ENCODE measurements at regions not wholly inside any gene's neighbourhood (a gene's known extent, or its start where the extent isn't known, plus 50 kb on each side); places are given as distances from the start of the nearest gene placed in this dataset.

DNA sequence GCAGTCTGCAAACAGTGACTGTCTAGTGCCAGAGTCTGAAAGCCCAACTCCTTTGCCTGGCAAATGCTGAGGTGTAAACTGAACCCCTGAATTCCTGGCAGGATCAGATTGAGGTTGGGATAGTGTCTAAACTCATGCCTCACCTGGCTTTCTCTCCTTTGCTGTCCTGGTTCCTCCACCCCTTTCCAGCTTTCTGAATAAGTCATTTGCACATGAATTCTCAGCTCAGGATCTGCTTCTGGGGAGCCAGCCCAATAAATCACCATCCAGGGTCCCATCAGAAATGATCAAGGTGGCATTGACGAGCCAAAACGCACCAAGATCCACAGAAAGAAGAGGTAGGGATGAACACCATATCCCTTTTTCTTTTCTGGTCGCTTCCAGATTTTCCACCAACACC, 301.6 kb downstream of the LRFN2 start:
- H3K4me3 ChIP-seq, result no peak overlapping the region
- H3K4me1 ChIP-seq, result no peaks in the 10 kb centered on the region
- DNase-seq, result no peak
- H3K9me3 ChIP-seq, result no peaks in the 10 kb centered on the region
- H3K27me3 ChIP-seq, result peaks cover 0 to 9% (median 0%) of the 10 kb centered on the region in 3 donors
- 57 to 73% methylated on average over 3 of the region's 3 CpGs for WGBS, 2 donors
- TF ChIP-seq EP300 (IDR thresholded peaks at IDR 0.05) (no peak), POLR2AphosphoS5 (IDR thresholded peaks at IDR 0.05) (no peak)
- H3K36me3 ChIP-seq, result no peaks in the 10 kb centered on the region
- intact Hi-C loops (cut with DNase I), result no loop called here
- H3K27ac ChIP-seq, result no peak overlapping the region

DNA sequence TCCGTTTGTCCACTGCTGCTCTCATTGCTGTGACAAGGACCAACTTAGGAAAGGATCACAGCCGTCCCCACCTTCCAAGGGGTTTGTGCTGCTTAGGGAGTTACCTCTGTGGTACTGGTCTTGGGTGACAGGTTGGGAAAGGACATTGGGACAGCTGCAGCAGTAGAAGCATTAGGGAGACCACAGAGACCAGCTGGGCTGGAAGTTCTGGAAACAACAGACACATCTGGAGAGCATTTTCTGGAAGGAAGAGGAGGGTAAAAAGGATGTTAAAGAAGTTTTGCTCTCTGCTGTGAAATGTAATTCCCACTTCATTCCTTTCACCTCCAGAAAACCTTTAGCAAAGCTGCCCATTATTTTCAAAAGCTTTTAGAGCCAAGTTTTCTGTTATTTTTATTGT, 304.2 kb downstream of the LRFN2 start:
- no peaks in the 10 kb centered on the region for H3K36me3 ChIP-seq
- no peak for DNase-seq
- no peaks in the 10 kb centered on the region for H3K4me1 ChIP-seq
- TF ChIP-seq, protein P1, sequence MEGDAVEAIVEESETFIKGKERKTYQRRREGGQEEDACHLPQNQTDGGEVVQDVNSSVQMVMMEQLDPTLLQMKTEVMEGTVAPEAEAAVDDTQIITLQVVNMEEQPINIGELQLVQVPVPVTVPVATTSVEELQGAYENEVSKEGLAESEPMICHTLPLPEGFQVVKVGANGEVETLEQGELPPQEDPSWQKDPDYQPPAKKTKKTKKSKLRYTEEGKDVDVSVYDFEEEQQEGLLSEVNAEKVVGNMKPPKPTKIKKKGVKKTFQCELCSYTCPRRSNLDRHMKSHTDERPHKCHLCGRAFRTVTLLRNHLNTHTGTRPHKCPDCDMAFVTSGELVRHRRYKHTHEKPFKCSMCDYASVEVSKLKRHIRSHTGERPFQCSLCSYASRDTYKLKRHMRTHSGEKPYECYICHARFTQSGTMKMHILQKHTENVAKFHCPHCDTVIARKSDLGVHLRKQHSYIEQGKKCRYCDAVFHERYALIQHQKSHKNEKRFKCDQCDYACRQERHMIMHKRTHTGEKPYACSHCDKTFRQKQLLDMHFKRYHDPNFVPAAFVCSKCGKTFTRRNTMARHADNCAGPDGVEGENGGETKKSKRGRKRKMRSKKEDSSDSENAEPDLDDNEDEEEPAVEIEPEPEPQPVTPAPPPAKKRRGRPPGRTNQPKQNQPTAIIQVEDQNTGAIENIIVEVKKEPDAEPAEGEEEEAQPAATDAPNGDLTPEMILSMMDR (IDR thresholded peaks at IDR 0.05), result no peak
- no peak for TF ChIP-seq POLR2AphosphoS5 (IDR thresholded peaks at IDR 0.05)
- no peak for TF ChIP-seq EP300 (IDR thresholded peaks at IDR 0.05)
- no peak for TF ChIP-seq POLR2A (IDR thresholded peaks at IDR 0.05)
- peaks cover 0 to 9% (median 0%) of the 10 kb centered on the region in 3 donors for H3K27me3 ChIP-seq
- 85 to 86% methylated on average over 2 of the region's 2 CpGs for WGBS, 2 donors
- no peaks in the 10 kb centered on the region for H3K9me3 ChIP-seq
- H3K4me3 ChIP-seq, result no peak overlapping the region
- no peak overlapping the region for H3K27ac ChIP-seq
- intact Hi-C loops (cut with DNase I), result no loop called here

DNA sequence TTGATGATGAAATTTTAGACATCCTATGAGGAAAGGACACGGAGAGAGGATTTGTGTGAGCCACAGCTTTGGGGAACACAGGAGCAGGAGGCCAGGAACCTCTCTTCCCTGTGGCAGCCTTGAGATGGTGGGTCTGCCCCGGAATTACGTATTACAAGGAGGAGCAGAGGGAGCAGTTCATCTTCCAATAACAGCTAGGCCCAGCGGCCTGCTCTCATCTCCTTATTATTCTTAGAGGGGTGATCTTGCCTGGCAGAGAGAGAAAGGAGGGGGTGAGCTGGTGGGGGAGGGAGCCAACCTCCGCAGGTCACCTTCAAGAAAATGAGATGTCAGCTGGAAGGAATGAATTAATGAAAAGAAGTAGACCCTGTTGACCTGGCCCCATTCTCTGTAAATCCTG, 305.8 kb downstream of the LRFN2 start:
- H3K4me1 ChIP-seq, result no peaks in the 10 kb centered on the region
- no peak for DNase-seq
- intact Hi-C loops (cut with DNase I), result no loop called here
- no peaks in the 10 kb centered on the region for H3K36me3 ChIP-seq
- no peak overlapping the region for H3K27ac ChIP-seq
- no peak overlapping the region for H3K4me3 ChIP-seq
- H3K27me3 ChIP-seq, result peaks cover 0 to 6% (median 0%) of the 10 kb centered on the region in 3 donors
- no peaks in the 10 kb centered on the region for H3K9me3 ChIP-seq
- 87 to 88% methylated on average over 5 of the region's 5 CpGs for WGBS, 2 donors
- TF ChIP-seq POLR2A (IDR thresholded peaks at IDR 0.05), result no peak
- no peak for TF ChIP-seq POLR2AphosphoS5 (IDR thresholded peaks at IDR 0.05)
- TF ChIP-seq, protein P1 (IDR thresholded peaks at IDR 0.05), result no peak
- no peak for TF ChIP-seq EP300 (IDR thresholded peaks at IDR 0.05)

DNA sequence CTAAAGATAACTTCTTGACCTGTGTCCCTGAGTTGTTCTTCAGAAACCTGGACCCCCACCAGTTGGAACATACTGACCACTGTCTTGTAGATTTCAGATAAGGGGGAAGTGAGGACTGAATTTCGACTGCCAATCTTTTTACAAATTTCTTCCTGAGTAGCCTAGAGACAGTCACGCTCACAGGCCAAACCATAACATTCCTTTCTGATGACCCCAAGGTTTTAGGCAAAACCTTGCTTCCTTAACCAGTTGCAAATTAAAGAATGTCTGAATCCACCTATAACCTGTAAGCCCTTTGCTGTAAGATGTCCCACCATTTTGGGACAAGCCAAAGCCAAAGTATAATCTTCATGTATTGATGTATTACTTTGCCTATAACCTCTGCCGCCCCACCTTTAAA, 306.9 kb downstream of the LRFN2 start:
- 79 to 91% methylated on average over 3 of the region's 3 CpGs for WGBS, 2 donors
- H3K9me3 ChIP-seq, result no peaks in the 10 kb centered on the region
- H3K4me3 ChIP-seq, result no peak overlapping the region
- H3K27ac ChIP-seq, result no peak overlapping the region
- intact Hi-C loops (cut with DNase I), result no loop called here
- TF ChIP-seq EP300 (IDR thresholded peaks at IDR 0.05) (no peak), POLR2A (IDR thresholded peaks at IDR 0.05) (no peak)
- H3K4me1 ChIP-seq, result no peaks in the 10 kb centered on the region
- H3K27me3 ChIP-seq, result no peaks in the 10 kb centered on the region
- no peak for DNase-seq
- H3K36me3 ChIP-seq, result no peaks in the 10 kb centered on the region

DNA sequence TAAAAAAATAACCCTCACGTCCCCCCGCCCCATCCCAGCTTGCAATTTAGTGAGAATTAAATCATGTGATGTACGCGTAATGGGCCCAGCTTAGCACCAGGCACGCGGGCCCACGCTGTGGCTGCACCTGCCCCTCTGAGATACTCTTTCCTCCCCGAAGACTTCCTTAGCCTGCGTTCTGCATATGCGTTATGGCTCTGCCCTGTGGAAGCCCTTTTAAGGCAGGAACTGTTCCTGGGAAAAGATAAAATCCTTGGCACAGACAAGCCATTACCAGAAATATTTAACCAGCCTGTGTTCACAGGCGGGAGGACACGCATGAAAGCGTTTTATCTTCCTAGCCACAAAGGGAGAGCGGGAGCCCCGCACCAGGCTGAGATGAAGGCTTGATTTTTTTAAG, 311.0 kb downstream of the LRFN2 start:
- Histone ChIP-seq H3K9me3 (no peaks in the 10 kb centered on the region), H3K4me1 (no peaks in the 10 kb centered on the region), H3K36me3 (no peaks in the 10 kb centered on the region), H3K27me3 (no peaks in the 10 kb centered on the region), H3K4me3 (no peak overlapping the region), H3K27ac (no peak overlapping the region)
- no peak for TF ChIP-seq POLR2AphosphoS5 (IDR thresholded peaks at IDR 0.05)
- no peak for TF ChIP-seq EP300 (IDR thresholded peaks at IDR 0.05)
- no peak for TF ChIP-seq POLR2A (IDR thresholded peaks at IDR 0.05)
- TF ChIP-seq, protein P1 (IDR thresholded peaks at IDR 0.05), result no peak
- 28 to 75% methylated on average over 15 of the region's 15 CpGs for WGBS, 2 donors
- intact Hi-C loops (cut with DNase I), result no loop called here
- no peak for DNase-seq

DNA sequence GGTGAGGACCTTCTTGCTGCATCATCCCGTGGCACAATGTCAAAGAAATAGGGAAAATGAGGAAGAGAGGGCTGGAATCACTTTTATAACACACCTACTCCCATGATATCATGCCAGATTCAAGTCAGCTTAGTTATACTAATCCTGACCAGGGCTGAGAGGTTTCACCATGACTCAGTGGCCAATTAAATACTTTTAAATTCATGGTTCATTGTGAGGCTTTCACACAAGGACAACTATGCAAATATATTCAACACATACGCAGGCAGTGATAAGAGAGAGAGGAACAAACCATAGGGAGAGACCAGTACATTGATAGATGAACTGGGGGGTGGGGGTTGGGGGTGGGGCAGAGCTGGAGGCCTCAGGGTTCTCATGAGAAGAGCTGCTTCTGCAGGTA, 313.1 kb downstream of the LRFN2 start:
- H3K4me1 ChIP-seq, result no peaks in the 10 kb centered on the region
- WGBS, 2 donors, result 74 to 84% methylated on average over 2 of the region's 2 CpGs
- no peaks in the 10 kb centered on the region for H3K27me3 ChIP-seq
- H3K27ac ChIP-seq, result no peak overlapping the region
- TF ChIP-seq EP300 (IDR thresholded peaks at IDR 0.05), result no peak
- TF ChIP-seq, protein P1 (IDR thresholded peaks at IDR 0.05), result no peak
- TF ChIP-seq POLR2AphosphoS5 (IDR thresholded peaks at IDR 0.05), result no peak
- no peak for TF ChIP-seq POLR2A (IDR thresholded peaks at IDR 0.05)
- H3K9me3 ChIP-seq, result no peaks in the 10 kb centered on the region
- intact Hi-C loops (cut with DNase I), result no loop called here
- H3K36me3 ChIP-seq, result no peaks in the 10 kb centered on the region
- no peak for DNase-seq
- no peak overlapping the region for H3K4me3 ChIP-seq

Measured in sigmoid colon (tissue), 6 donors.